ENCODE measurements at regions not wholly inside any gene's neighbourhood (a gene's known extent, or its start where the extent isn't known, plus 50 kb on each side); places are given as distances from the start of the nearest gene placed in this dataset.

GRCh38 chr9:117784996-117785395, 80.8 kb downstream of the TLR4 start:
- Mint-ChIP-seq H3K4me3 (no peak overlapping the region), H3K9me3 (peaks cover 3% of the 10 kb centered on the region), H3K27me3 (ENCODE audit: low read depth) (peaks cover 2% of the 10 kb centered on the region), H3K27ac (ENCODE audit: unreplicated experiment) (no peak overlapping the region), H3K4me1 (no peaks in the 10 kb centered on the region), H3K36me3 (ENCODE audit: low read depth) (no peaks in the 10 kb centered on the region)
- TF ChIP-seq, protein P1, sequence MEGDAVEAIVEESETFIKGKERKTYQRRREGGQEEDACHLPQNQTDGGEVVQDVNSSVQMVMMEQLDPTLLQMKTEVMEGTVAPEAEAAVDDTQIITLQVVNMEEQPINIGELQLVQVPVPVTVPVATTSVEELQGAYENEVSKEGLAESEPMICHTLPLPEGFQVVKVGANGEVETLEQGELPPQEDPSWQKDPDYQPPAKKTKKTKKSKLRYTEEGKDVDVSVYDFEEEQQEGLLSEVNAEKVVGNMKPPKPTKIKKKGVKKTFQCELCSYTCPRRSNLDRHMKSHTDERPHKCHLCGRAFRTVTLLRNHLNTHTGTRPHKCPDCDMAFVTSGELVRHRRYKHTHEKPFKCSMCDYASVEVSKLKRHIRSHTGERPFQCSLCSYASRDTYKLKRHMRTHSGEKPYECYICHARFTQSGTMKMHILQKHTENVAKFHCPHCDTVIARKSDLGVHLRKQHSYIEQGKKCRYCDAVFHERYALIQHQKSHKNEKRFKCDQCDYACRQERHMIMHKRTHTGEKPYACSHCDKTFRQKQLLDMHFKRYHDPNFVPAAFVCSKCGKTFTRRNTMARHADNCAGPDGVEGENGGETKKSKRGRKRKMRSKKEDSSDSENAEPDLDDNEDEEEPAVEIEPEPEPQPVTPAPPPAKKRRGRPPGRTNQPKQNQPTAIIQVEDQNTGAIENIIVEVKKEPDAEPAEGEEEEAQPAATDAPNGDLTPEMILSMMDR (conservative IDR thresholded peaks at IDR 0.05) = no peak
- no peak for DNase-seq (ENCODE audit: low read depth, low spot score)

DNA sequence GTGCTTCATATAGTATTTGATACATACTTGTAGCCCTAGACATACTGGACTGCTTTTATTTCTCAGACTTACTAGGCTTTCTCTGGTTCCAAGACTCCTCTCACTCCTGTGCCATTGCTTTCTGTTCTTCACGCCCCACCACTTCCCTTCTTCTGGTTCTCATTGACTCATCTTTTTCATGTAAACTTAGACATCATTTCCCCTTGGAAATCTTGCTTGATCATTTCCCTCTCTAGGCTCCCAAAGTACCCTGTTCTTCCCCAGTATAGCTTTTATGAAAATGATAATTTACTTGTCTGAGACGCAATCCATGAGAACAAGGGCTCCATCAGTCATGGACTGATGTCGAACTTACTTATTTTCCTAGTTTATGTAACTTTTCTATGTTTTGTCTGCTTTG, 83.5 kb downstream of the TLR4 start:
- DNase-seq (ENCODE audit: low read depth, low spot score) = no peak
- H3K36me3 Mint-ChIP-seq (ENCODE audit: low read depth) = no peaks in the 10 kb centered on the region
- H3K4me3 Mint-ChIP-seq = no peak overlapping the region
- H3K4me1 Mint-ChIP-seq = no peaks in the 10 kb centered on the region
- no peaks in the 10 kb centered on the region for H3K27me3 Mint-ChIP-seq (ENCODE audit: low read depth)
- peaks cover 3% of the 10 kb centered on the region for H3K9me3 Mint-ChIP-seq
- TF ChIP-seq, protein P1 (conservative IDR thresholded peaks at IDR 0.05) = no peak
- no peak overlapping the region for H3K27ac Mint-ChIP-seq (ENCODE audit: unreplicated experiment)

- H3K4me3 Mint-ChIP-seq = no peak overlapping the region
- no peak overlapping the region for H3K27ac Mint-ChIP-seq (ENCODE audit: unreplicated experiment)
Observed at GRCh38 chr9:117795271-117795670, 91.1 kb downstream of the TLR4 start.

GRCh38 chr9:117796681-117797080, 92.5 kb downstream of the TLR4 start:
- Mint-ChIP-seq H3K9me3 (no peaks in the 10 kb centered on the region), H3K4me1 (no peaks in the 10 kb centered on the region), H3K27ac (ENCODE audit: unreplicated experiment) (no peak overlapping the region), H3K36me3 (ENCODE audit: low read depth) (no peaks in the 10 kb centered on the region), H3K27me3 (ENCODE audit: low read depth) (no peaks in the 10 kb centered on the region), H3K4me3 (no peak overlapping the region)
- DNase-seq (ENCODE audit: low read depth, low spot score) = no peak
- TF ChIP-seq, protein P1 (conservative IDR thresholded peaks at IDR 0.05) = no peak

More at GRCh38 chr9:117795271-117795670, 91.1 kb downstream of the TLR4 start:
- Mint-ChIP-seq H3K27me3 (ENCODE audit: low read depth) (no peaks in the 10 kb centered on the region), H3K9me3 (no peaks in the 10 kb centered on the region), H3K4me1 (no peaks in the 10 kb centered on the region), H3K36me3 (ENCODE audit: low read depth) (no peaks in the 10 kb centered on the region)
- DNase-seq (ENCODE audit: low read depth, low spot score) = no peak
- TF ChIP-seq, protein P1 (conservative IDR thresholded peaks at IDR 0.05) = no peak

DNA sequence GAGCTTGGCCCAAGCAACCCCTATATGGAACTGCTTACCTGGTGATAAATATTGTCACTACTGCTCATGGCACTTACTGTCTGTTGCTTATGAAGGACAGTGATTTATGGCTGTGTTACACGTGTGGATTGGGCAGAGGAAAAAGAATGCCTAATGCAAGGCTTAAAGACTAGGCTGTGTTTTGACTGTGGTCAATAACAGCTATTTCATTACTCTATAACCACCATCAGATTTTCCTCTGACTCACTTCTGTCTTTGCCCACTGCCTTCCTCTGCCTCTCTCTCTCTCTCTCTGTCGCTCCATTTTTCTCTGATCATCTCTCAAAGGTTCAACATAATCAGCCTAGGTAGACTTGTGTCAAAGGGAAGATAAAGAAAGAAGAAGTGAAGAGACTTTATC, 96.2 kb downstream of the TLR4 start:
- TF ChIP-seq, protein P1 (conservative IDR thresholded peaks at IDR 0.05) = no peak
- Mint-ChIP-seq H3K27ac (ENCODE audit: unreplicated experiment) (no peak overlapping the region), H3K27me3 (ENCODE audit: low read depth) (no peaks in the 10 kb centered on the region), H3K4me3 (no peak overlapping the region), H3K36me3 (ENCODE audit: low read depth) (no peaks in the 10 kb centered on the region), H3K9me3 (no peaks in the 10 kb centered on the region), H3K4me1 (no peaks in the 10 kb centered on the region)
- DNase-seq (ENCODE audit: low read depth, low spot score) = no peak

- Mint-ChIP-seq H3K4me3 (no peak overlapping the region), H3K9me3 (no peaks in the 10 kb centered on the region), H3K27ac (ENCODE audit: unreplicated experiment) (no peak overlapping the region), H3K36me3 (ENCODE audit: low read depth) (no peaks in the 10 kb centered on the region), H3K27me3 (ENCODE audit: low read depth) (no peaks in the 10 kb centered on the region), H3K4me1 (no peaks in the 10 kb centered on the region)
- DNase-seq (ENCODE audit: low read depth, low spot score) = no peak
- TF ChIP-seq, protein P1 (conservative IDR thresholded peaks at IDR 0.05) = no peak
Observed at GRCh38 chr9:117809751-117810150, 105.5 kb downstream of the TLR4 start.
